ENCODE measurements at regions not wholly inside any gene's neighbourhood (a gene's known extent, or its start where the extent isn't known, plus 50 kb on each side); places are given as distances from the start of the nearest gene placed in this dataset.

- no peak for TF ChIP-seq POLR2A (IDR thresholded peaks at IDR 0.05)
- no peak for TF ChIP-seq CTCF (IDR thresholded peaks at IDR 0.05)
- no peak for TF ChIP-seq EP300 (IDR thresholded peaks at IDR 0.05; ENCODE audit: low read depth)
- TF ChIP-seq POLR2AphosphoS5 (IDR thresholded peaks at IDR 0.05) = no peak
Observed at GRCh38 chr14:105930572-105930971, 404.2 kb downstream of the TMEM121 start.
